ENCODE measurements at regions not wholly inside any gene's neighbourhood (a gene's known extent, or its start where the extent isn't known, plus 50 kb on each side); places are given as distances from the start of the nearest gene placed in this dataset.

DNA sequence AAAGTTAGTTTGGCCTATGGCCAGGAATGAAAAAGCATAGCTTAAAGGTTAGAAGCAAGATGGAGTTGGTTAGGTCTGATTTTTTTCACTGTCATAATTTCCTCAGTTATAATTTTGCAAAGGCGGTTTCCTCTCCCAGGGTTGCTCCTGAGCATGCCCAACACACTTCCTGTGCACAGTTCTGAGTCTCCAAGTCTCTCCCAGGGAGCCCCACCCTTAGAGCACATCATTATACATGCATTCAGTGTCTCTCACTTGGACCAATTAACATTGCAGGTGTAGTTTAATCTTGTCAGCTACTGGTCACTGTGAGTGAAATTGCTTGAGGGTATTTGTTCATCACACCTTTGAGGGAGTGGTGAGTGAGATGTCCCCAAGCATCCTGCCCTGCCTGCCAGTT is 96.0 kb upstream of the ATP10A start:
- H3K4me3 ChIP-seq (ENCODE audit: low read length): no peak overlapping the region

DNA sequence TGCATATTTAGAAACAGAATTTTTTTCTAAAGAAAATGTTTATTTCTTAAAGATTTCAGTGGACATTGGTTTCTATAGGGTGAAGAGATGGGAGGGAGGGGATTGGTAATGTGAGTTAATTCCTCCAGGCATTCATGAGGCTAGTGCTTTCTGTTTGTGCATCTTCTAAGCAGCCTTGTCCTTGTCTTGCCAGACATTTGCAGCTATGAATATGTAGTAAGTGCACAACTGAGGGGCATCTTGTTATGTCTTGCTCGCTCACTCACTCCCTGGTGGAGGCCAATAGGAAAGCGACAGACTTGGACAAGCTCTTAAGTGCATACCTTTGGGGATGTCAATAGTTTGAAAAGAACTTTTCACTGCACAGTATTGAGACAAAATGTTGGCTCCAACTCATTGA is 92.5 kb upstream of the ATP10A start:
- TF ChIP-seq EP300 (conservative IDR thresholded peaks at IDR 0.05; ENCODE audit: poor library complexity, severe bottlenecking) (no peak), POLR2AphosphoS5 (IDR thresholded peaks at IDR 0.05) (no peak), SMC3 (conservative IDR thresholded peaks at IDR 0.05; ENCODE audit: poor library complexity) (no peak), RAD21 (conservative IDR thresholded peaks at IDR 0.05) (no peak), TAF1 (IDR thresholded peaks at IDR 0.05; ENCODE audit: low read depth) (no peak), EZH2 (IDR thresholded peaks at IDR 0.05; ENCODE audit: borderline replicate concordance, insufficient read depth, low read length, poor library complexity, severe bottlenecking) (no peak), MXI1 (conservative IDR thresholded peaks at IDR 0.05; ENCODE audit: poor library complexity, severe bottlenecking) (no peak)
- TF ChIP-seq, protein P1, sequence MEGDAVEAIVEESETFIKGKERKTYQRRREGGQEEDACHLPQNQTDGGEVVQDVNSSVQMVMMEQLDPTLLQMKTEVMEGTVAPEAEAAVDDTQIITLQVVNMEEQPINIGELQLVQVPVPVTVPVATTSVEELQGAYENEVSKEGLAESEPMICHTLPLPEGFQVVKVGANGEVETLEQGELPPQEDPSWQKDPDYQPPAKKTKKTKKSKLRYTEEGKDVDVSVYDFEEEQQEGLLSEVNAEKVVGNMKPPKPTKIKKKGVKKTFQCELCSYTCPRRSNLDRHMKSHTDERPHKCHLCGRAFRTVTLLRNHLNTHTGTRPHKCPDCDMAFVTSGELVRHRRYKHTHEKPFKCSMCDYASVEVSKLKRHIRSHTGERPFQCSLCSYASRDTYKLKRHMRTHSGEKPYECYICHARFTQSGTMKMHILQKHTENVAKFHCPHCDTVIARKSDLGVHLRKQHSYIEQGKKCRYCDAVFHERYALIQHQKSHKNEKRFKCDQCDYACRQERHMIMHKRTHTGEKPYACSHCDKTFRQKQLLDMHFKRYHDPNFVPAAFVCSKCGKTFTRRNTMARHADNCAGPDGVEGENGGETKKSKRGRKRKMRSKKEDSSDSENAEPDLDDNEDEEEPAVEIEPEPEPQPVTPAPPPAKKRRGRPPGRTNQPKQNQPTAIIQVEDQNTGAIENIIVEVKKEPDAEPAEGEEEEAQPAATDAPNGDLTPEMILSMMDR (IDR thresholded peaks at IDR 0.05; ENCODE audit: poor library complexity, severe bottlenecking): no peak
- TF ChIP-seq, protein P2, sequence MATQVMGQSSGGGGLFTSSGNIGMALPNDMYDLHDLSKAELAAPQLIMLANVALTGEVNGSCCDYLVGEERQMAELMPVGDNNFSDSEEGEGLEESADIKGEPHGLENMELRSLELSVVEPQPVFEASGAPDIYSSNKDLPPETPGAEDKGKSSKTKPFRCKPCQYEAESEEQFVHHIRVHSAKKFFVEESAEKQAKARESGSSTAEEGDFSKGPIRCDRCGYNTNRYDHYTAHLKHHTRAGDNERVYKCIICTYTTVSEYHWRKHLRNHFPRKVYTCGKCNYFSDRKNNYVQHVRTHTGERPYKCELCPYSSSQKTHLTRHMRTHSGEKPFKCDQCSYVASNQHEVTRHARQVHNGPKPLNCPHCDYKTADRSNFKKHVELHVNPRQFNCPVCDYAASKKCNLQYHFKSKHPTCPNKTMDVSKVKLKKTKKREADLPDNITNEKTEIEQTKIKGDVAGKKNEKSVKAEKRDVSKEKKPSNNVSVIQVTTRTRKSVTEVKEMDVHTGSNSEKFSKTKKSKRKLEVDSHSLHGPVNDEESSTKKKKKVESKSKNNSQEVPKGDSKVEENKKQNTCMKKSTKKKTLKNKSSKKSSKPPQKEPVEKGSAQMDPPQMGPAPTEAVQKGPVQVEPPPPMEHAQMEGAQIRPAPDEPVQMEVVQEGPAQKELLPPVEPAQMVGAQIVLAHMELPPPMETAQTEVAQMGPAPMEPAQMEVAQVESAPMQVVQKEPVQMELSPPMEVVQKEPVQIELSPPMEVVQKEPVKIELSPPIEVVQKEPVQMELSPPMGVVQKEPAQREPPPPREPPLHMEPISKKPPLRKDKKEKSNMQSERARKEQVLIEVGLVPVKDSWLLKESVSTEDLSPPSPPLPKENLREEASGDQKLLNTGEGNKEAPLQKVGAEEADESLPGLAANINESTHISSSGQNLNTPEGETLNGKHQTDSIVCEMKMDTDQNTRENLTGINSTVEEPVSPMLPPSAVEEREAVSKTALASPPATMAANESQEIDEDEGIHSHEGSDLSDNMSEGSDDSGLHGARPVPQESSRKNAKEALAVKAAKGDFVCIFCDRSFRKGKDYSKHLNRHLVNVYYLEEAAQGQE (IDR thresholded peaks at IDR 0.05; ENCODE audit: borderline replicate concordance): no peak

More for the DNA sequence above, 96.0 kb upstream of the ATP10A start:
- H4K20me1 ChIP-seq (ENCODE audit: insufficient read depth): no peaks in the 10 kb centered on the region
- no peak overlapping the region for H3K9ac ChIP-seq (ENCODE audit: low read length)
- no peaks in the 10 kb centered on the region for H3K9me2 ChIP-seq (ENCODE audit: insufficient read depth, low read length)
- H3K27ac ChIP-seq (ENCODE audit: low read length): no peak overlapping the region
- TF ChIP-seq, protein P2 (IDR thresholded peaks at IDR 0.05; ENCODE audit: borderline replicate concordance): no peak
- TF ChIP-seq TAF1 (IDR thresholded peaks at IDR 0.05; ENCODE audit: low read depth): no peak
- no peak for TF ChIP-seq POLR2AphosphoS5 (IDR thresholded peaks at IDR 0.05)
- no peak for TF ChIP-seq MXI1 (conservative IDR thresholded peaks at IDR 0.05; ENCODE audit: poor library complexity, severe bottlenecking)
- no peak for TF ChIP-seq EZH2 (IDR thresholded peaks at IDR 0.05; ENCODE audit: borderline replicate concordance, insufficient read depth, low read length, poor library complexity, severe bottlenecking)
- no peak for TF ChIP-seq SMC3 (conservative IDR thresholded peaks at IDR 0.05; ENCODE audit: poor library complexity)
- TF ChIP-seq EP300 (conservative IDR thresholded peaks at IDR 0.05; ENCODE audit: poor library complexity, severe bottlenecking): no peak
- TF ChIP-seq RAD21 (conservative IDR thresholded peaks at IDR 0.05): no peak
- TF ChIP-seq, protein P1 (IDR thresholded peaks at IDR 0.05; ENCODE audit: poor library complexity, severe bottlenecking): no peak
- no peaks in the 10 kb centered on the region for H3K27me3 ChIP-seq (ENCODE audit: insufficient read depth, low read depth, low read length)
- H3F3A ChIP-seq (ENCODE audit: insufficient read depth, low read length, poor library complexity, severe bottlenecking): no peaks in the 10 kb centered on the region
- H3K9me3 ChIP-seq (ENCODE audit: low read length): no peaks in the 10 kb centered on the region
- H3K36me3 ChIP-seq (ENCODE audit: insufficient read depth, low read length): no peaks in the 10 kb centered on the region
- no peaks in the 10 kb centered on the region for H3K79me2 ChIP-seq (replicated peaks; ENCODE audit: insufficient read depth, low read length)
- no peak overlapping the region for H3K4me2 ChIP-seq (ENCODE audit: low read length)
- H2AFZ ChIP-seq (ENCODE audit: low read depth, low read length): no peak overlapping the region

More for the DNA sequence above, 92.5 kb upstream of the ATP10A start:
- Histone ChIP-seq H3K36me3 (ENCODE audit: insufficient read depth, low read length) (no peaks in the 10 kb centered on the region), H3K27me3 (ENCODE audit: insufficient read depth, low read depth, low read length) (no peaks in the 10 kb centered on the region), H3K4me2 (ENCODE audit: low read length) (no peak overlapping the region), H2AFZ (ENCODE audit: low read depth, low read length) (no peak overlapping the region), H3K79me2 (replicated peaks; ENCODE audit: insufficient read depth, low read length) (no peaks in the 10 kb centered on the region), H3K9ac (ENCODE audit: low read length) (no peak overlapping the region), H3F3A (ENCODE audit: insufficient read depth, low read length, poor library complexity, severe bottlenecking) (no peaks in the 10 kb centered on the region), H3K27ac (ENCODE audit: low read length) (no peak overlapping the region), H4K20me1 (ENCODE audit: insufficient read depth) (no peaks in the 10 kb centered on the region), H3K9me3 (ENCODE audit: low read length) (no peaks in the 10 kb centered on the region), H3K4me3 (ENCODE audit: low read length) (no peak overlapping the region), H3K9me2 (ENCODE audit: insufficient read depth, low read length) (no peaks in the 10 kb centered on the region)

Data from neural cell (in vitro differentiated cells).